GM21529 (cell line): ENCODE measurements at regions not wholly inside any gene's neighbourhood (a gene's known extent, or its start where the extent isn't known, plus 50 kb on each side); places are given as distances from the start of the nearest gene placed in this dataset.
"Not testable (repeated sequence)": the region's sequence is repeated elsewhere in the genome, so short reads cannot be mapped to it uniquely, and the experiment has no call there.

Experiments used
- ATAC-seq: cut with Tn5 transposase; IDR thresholded peaks from one replicate; pipeline ENCODE4 v1.9.1; 2021; ENCODE audit not compliant: unreplicated experiment

DNA sequence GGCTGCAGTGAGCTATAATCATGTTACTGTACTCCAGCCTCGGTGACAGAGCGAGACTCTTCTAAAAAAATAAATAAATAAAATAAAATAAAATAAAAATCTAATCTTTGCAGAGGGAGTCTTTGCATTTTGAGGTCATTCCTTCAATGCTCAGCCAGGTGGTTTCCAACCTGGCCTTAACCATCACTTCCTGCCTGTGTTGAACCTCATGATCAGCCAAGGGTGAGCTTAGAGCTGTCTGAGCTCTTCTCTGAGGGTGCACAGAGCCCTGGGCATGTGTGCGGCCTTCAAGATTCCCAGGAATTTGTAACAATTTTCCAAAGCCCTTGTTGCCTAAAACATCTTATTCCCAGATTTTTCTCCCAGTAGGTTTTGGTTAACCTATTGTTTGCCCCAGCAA is 94.3 kb downstream of the KCNJ12 start:
- not testable (repeated sequence) for ATAC-seq

DNA sequence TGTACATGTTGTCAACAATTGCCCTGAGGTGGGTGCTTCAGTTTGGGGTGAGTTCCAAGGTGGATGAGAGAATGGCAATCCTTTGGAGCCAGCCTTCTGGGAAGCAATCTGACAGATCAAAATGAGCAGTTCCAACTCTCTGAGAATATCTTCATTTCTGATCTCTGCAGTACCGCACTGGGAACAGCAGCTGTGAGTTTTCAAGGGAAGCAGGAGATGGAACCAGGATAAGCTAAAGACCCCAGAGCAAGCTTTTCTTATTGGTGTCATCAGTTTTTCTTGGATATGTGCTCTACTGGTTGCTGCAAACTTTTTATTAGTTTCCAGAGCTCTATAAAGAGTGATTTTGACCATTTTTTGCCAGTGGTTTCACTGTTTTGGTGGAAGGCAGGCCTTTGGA is 94.7 kb downstream of the KCNJ12 start:
- ATAC-seq, result no peak

DNA sequence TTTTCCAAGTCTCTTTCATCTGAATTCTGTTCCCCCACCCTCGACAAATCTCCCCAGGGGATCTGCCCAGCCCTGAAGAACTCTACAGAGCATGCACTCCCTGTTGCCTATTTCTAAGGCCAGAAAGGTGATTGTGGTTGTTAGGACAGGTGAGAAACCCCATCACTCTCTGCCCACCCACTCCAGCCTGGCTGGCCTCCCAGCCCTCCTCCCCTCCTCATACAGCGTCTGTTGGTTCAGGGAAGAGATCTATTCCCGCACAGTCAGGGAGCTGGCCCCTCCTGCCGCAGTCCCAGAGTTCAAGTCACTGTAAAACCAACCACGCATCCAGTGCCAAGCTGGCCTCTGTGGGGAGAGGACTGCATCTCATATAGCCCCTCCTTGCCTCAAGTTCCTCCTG is 98.7 kb downstream of the KCNJ12 start:
- ATAC-seq, result no peak

DNA sequence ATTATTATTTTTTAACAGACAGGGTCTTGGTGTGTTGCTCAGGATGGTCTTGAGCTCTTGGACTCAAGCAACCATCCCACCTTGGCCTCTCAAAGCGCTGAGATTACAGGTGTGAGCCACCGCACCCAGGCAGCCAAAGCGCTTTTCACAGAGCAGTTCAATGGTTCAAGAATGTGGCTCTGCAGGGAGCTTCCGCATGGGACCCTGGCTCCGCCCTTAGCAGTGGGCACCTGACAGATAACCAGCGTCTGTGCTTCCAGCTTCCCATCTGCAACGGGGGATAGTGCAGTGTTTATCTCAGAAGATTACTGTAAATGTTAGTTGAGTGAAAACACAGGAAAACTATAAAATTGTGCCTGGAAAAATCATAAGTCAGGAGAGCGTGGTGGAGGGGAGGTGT is 99.4 kb downstream of the KCNJ12 start:
- no peak for ATAC-seq

DNA sequence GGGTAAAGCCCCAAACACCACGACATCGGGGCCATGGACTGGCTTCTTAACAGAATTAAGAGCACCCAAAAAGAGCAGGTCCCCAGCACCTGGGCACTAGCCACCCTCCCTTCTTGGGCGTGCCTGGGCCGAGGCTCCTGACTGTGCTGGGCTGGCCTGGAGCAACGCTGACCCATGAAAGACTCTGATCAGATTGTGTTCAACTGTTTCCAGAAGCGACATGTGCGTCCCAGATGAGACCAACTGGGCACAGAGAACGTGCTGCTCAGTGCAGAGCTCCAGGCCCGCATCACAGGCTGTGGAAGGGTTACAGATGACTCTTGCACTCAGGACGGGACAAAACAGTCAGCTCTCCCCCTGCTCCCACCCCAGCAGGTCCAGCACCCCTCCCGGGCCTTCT is 100.7 kb downstream of the KCNJ12 start:
- no peak for ATAC-seq

DNA sequence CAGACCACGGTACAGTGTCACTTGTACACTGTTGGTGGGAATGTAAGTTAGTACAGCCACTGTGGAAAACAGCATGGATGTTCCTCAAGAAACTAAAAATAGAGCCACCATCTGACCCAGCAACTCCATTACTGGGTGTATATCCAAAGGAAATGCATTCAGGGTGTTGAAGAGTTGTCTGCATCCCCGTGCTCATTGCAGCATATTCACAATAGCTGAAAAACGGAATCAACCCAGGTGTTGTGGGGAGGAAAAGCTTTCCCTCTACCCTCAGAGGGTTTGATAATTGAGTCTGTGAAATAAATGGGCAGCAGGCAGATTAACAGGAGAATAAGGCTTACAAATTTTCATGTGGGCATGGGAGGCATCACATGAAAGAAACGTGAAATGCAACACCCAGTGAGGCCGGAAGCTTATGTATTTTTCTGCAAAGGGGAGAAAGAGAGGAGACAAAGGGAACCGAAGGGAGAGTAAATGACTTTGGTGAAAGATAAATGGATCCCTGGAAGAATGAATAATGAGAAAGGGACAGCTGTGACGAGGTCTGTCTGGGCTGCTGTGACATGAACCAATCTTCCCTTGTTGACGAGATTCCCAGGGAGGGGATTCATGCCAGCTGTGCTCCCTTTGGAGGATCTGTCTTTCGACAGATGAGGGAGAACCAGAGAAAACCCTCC is 106.2 kb downstream of the KCNJ12 start:
- ATAC-seq, result no peak

DNA sequence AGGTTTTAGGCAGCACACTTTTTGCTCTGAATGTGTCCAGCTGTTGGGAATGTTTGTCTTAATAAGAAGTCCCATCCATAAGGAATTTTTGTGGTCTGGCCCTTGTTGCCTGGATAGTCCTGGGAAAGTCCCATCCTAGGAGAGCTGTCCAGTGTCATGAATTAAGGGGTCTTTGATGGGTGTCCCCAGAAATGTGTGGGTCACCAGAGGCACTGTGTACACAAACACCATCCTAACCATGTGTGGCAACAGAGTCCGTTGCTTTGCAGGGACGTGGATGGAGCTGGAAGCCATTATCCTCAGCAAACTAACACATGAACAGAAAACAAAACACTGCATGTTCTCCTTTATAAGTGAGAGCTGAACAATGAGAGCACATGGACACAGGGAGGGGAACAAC is 111.9 kb downstream of the KCNJ12 start:
- not testable (repeated sequence) for ATAC-seq

DNA sequence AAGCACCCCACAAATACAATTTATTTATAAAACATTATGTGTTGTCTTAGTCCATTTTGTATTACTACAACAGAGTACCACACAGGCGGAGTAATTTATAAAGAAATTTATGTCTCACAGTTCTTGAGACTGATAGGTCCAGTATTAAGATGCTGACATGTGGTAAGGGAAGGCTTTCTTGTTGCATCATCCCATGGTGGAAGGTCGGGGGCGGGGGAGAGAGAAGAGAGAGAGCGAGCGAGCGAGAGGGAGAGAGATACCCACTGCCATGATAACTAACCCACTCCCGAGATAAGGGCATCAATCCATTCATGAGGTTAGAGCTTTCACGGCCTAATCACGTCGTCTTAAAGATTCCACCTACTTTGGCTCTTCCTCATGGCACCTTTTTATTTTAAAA is 117.8 kb downstream of the KCNJ12 start:
- ATAC-seq, result no peak

DNA sequence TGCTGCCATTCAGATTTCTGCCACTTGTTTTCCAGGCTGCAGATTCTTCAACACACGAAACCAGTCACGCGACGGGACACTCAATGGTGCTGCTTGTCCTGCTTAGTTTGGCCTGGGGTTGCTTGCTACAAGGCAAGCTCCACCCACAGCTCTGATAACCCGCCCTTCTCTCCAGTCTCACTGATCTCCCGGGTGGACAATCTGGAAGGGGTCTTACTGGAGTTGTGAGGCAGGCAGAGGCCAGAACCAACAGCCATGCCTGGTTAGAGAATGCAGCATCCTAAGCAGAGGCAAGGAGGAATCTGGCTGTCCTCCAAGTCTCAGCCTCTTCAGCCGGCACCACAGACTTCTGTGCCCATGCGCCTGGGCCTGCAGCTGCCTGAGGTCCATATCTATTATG is 119.1 kb downstream of the KCNJ12 start:
- ATAC-seq, result no peak

DNA sequence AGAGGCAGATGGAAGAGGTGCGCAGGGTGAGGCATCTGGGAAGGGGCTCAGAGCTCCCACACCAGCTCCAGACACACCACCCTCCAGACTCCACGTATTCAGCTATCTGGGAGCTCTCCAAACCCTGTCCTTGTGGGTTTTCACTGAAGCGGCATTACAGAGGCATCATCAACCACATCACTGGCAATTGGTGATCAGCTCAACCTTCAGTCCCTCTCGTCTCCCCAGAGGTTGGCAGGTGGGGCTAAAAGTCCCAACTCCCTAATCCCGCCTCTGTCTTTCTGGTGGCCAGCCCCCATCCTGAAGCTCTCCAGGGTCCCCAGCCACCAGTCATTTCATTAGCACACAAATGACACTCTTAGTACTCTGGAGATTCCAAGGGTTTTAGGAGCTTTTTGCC is 123.9 kb downstream of the KCNJ12 start:
- ATAC-seq, result no peak

DNA sequence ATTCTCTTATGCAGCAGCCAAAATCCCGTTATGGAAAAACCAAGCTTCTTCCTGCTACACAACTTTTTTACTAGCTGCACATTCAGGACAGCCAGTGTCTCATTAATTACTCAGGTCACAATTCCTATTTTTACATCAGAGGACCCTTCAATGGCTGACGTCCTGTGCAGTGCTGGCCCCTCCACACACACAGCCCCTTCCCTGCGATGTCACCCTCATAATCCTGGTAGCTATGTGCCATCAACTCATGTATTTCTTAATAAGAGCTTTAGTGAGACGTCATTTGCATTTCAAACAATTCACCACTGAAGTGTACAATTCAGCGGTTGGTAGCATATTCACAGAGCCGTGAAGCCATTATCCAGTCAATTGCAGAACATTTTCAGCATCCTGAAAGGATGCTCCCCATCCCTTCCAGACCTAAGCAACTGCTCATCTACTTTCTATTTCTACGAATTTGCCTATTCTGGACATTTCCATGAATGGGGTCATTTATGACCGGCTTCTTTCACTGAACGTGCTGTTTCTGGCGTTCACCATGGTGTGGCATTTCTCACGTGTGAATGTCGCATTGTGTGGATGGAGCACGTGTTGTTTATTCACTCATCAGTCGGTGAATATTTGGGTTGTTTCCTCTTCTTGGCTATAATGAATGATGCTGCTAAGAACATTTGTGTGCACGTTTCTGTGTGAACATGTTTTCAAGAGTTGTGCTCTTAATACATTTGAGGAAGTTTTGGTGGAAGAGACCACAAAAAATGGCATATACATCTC is 126.0 kb downstream of the KCNJ12 start:
- ATAC-seq, result not testable (repeated sequence)

DNA sequence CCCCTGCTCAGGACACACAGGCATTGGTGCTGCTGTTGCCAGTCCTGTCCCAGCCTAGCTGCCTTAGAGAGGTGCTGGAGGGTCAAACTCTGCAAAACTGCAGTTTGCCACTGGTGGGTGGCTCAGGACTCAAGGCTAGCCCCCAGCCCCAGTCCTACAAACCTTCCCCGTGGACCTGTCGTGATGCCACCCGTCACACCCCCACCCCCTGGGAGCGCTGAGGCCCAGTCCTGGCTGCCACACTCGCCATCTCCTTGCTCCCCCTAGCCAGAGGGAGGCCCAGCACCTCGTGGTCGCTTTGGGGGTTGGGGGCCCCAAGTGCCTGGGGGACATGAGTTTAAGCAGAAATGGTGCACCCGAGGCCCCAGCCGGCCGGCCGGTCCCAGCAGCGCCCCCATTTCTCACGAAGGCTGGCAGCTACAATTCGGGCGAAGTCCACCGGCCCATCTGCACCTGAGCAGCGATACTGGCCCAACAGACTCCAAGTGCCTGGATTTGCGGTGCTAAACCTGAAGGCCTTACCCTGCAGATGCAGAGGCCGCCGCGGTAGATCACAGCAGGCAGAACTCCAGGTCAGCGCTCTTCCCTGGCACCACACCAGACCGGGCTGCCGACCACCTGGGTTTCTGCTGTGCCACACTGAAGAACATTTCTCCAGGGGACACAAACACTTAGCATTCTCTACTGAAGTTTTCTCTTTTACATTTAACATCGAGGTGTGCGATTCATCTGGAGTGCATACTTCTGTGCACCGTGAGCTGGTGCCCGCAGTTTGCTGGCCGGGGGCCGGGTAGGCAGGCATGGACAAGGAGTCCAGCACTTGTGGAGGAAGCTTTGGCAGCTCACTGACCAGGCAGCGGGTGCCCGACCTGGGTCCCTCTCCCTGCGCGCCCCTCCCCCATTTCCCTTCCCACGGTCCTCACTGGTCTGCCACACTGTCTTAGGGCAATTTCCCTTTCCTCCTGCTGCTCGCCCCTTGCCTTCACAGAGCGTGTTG is 130.0 kb downstream of the KCNJ12 start:
- no peak for ATAC-seq

DNA sequence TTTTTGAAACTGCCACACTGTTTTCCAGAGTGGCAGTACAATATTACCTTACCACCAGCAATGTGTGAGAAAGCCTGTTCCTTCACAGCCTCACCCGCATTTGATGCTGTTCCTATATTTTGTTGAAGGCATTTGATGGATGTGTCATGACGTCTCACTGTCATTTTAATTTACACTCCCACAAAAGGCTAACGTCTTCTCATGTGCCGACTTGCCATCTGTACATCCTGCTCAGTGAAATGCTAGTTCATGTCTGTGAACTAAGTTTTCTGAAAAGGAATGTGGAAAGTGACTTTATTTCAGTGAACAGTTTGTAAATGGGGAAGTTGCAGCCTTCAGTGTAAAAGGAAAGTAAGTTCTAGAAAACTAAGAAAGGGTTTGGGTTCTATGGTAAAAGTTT is 131.6 kb downstream of the KCNJ12 start:
- ATAC-seq, result not testable (repeated sequence)

DNA sequence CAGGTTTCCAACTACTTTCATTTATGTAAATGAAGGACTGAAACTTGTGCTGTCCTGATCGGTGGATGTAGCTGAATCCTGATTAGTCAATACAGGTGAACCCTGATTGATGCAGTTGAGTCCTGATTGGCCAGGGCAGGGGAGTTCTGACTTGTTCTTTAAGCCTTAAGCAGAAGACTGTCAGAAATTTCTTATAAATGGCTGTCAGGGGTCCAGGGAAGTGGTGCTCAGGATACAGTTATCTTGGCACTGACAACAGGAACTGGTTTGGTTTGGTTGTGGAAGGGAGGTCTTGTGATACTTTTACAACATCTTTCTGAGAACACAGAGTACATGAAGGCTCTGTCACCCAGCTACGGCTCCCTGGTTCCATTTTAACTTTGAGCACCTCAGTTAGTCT is 132.1 kb downstream of the KCNJ12 start:
- no peak for ATAC-seq

DNA sequence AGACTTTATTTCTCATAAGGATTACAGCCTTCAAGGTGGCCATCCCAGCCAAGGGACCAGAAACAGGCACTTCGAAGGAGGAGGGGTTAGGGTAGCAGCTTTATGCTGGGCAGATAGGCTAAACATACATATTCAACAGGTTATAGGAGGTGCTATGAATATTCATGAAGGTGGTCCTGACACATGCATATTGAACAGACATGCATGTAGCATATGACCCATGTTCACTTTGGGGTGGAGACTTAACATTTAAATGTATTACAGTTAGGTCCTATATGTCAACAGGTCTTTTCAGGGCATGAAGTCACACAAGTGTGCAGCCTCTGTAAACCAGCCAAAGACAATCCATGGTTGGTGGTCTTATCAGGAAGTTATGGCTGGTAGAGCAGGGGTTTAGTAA is 133.2 kb downstream of the KCNJ12 start:
- not testable (repeated sequence) for ATAC-seq

DNA sequence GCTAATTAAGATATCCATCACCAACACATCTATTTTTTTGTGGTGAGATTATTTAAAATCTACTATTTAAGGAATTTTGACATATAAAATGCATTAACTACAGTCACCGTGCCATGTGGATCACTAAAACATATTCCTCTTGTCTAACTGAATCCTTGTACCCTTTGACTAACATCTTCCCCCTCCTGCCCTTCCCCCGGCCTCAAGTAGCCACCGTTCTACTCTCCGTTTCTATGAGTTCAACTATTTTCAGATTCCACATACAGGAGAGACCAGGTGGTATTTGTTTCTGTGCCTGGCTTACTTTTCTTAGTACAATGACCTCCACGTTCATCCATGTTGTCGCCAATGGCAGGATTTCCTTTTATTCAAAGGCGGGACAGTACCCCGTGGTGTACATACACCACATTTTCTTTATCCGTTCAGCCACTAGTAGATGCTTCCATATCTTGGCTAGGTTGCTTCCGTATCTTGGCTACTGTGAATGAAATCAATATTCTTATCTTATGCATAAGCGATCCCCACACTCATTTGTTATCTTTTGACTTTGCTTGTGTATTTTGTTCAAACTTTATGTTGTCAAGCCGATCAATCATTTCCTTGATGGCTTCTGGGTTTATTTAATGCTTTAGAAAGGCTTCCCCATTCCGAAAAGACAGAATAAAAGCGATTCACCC is 134.7 kb downstream of the KCNJ12 start:
- ATAC-seq, result no peak

DNA sequence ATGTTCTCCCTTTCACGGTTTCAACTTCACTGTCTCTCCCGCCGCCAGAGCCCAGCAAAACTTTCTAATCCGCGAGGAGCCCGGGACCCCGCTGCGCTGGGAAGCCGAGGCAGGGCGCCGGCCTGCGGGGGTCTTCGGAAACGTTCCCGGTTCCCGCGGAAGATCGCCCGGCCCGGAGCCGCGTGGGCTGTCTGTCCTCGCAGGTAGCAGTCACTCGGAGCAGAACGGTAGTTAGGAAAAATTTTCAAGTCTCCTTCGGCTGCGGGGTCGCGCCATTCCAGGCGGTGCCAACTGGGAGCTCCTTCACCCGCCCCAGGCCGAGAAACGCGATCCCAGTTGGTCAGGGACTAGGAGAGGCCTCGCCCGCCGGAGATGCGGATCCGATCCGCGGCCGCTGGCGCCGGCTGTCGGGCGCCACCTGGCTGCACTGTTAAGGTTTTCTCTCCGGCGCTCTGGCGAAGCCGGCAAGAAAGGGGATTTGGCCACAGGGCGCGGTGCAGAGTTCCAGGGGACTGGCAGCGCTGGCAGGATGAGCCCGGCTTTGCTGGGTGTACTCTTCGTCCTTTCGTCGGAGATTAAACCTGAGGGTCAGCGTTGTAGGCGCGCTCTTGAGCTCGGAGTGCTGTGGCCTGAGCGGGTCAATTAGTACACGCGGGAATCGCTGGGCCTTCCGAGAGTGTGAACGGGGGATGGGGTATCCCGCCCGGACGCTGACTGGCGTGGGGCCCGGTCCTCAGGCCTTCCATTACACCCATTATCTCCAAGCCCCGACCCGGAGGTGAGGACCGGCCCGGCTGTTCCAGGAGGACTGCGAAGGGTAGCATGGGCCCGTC is 135.4 kb downstream of the KCNJ12 start:
- ATAC-seq, result peak; percentile 66

DNA sequence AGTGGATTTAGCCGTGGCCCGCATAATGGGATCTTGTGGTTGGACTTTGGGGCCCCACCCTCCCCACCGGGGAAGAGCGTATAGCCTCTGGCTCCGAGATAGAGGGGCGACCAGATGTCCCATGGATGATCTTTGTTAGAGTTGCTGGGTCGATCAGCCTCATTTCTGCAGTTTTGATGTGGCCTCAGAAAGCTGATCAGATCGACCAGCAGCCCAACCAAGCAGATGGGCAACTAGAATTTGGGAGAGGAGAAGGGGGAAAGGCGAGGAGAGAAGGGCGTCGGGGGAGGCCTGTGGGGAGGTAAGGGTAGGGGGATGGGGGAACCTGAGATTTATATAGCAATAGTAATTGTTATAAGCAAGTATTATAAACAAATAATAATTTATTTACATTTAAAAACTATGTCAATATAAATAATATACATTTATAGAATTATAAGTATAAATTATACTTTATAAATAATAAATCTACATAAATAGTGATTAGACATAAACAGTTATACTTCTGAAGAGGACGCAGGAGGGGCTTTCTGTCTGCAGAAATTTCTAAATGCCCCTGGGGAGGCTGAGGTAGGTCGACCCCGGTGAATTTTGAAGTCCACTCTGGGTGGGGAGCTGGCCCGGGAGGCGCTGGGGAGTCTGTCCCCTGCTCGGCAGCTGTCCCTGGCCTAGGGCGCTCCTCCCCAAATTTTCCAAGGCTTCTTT is 136.3 kb downstream of the KCNJ12 start:
- ATAC-seq, result no peak

DNA sequence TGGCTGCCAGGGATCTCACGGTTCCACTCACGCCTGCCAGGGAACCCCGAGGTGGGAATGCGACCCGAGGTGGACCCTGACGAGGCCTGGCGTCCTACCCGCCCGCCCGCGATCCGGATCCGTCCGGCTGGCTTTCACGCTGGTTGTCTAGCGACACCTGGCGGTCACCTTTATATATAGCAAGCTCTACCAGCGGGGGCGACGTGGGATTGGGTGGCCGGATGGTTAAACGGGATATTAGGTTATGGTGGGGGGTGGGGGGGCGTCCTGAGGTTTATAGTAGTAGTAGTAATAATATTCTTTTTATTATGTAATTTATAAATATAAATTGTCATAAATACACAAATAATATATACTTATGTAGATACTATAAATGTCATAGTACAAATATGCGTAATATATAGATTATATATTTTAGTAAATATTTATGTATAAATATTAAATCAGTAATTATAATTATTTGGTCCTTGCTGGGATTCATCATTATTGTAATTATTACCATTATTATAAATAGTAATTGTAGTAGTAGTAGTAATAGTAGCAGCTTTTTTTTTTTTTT is 136.9 kb downstream of the KCNJ12 start:
- peak; percentile 58 for ATAC-seq
